COLO668 (cell line): ENCODE measurements at regions not wholly inside any gene's neighbourhood (a gene's known extent, or its start where the extent isn't known, plus 50 kb on each side); places are given as distances from the start of the nearest gene placed in this dataset.
"Not testable (repeated sequence)": the region's sequence is repeated elsewhere in the genome, so short reads cannot be mapped to it uniquely, and the experiment has no call there.

Source experiments
- DNase-seq: peaks from one replicate; lab custom pipeline; 2025; ENCODE audit not compliant: unreplicated experiment; lab: John Stamatoyannopoulos, UW

- DNase-seq, result no peak
These were observed 288.3 kb upstream of the MKLN1 start for GRCh38 chr7:131039355-131039762.

- DNase-seq, result no peak
These were observed 287.8 kb upstream of the MKLN1 start for GRCh38 chr7:131039836-131040235.

GRCh38 chr7:131040467-131040932 lies 287.2 kb upstream of the MKLN1 start:
- DNase-seq, result peak; percentile 40

- DNase-seq, result not testable (repeated sequence)
These were observed 286.5 kb upstream of the MKLN1 start for GRCh38 chr7:131041012-131041695.

GRCh38 chr7:131042269-131043160 lies 285.2 kb upstream of the MKLN1 start:
- DNase-seq, result no peak

- DNase-seq, result no peak
These were observed 282.1 kb upstream of the MKLN1 start for GRCh38 chr7:131045526-131045925.

GRCh38 chr7:131046246-131046645 lies 281.4 kb upstream of the MKLN1 start:
- no peak for DNase-seq

- DNase-seq, result no peak
These were observed 279.9 kb upstream of the MKLN1 start for GRCh38 chr7:131047651-131048304.

GRCh38 chr7:131051304-131051703 lies 276.4 kb upstream of the MKLN1 start:
- no peak for DNase-seq

GRCh38 chr7:131052285-131052904 lies 275.3 kb upstream of the MKLN1 start:
- DNase-seq, result no peak

GRCh38 chr7:131056007-131056406 lies 271.7 kb upstream of the MKLN1 start:
- no peak for DNase-seq

- DNase-seq, result no peak
These were observed 270.5 kb upstream of the MKLN1 start for GRCh38 chr7:131057015-131057793.

GRCh38 chr7:131057794-131058070 lies 269.9 kb upstream of the MKLN1 start:
- no peak for DNase-seq

GRCh38 chr7:131058561-131059288 lies 269.0 kb upstream of the MKLN1 start:
- not testable (repeated sequence) for DNase-seq

GRCh38 chr7:131059401-131059800 lies 268.3 kb upstream of the MKLN1 start:
- not testable (repeated sequence) for DNase-seq

GRCh38 chr7:131061158-131061557 lies 266.5 kb upstream of the MKLN1 start:
- DNase-seq, result no peak

GRCh38 chr7:131061818-131062217 lies 265.9 kb upstream of the MKLN1 start:
- DNase-seq, result no peak

- DNase-seq, result no peak
These were observed 261.0 kb upstream of the MKLN1 start for GRCh38 chr7:131066635-131067034.

GRCh38 chr7:131067220-131067619 lies 260.5 kb upstream of the MKLN1 start:
- no peak for DNase-seq

GRCh38 chr7:131068604-131069021 lies 259.1 kb upstream of the MKLN1 start:
- no peak for DNase-seq
